GM18870 (cell line): ENCODE measurements at regions not wholly inside any gene's neighbourhood (a gene's known extent, or its start where the extent isn't known, plus 50 kb on each side); places are given as distances from the start of the nearest gene placed in this dataset.

Experiments used
- ATAC-seq: cut with Tn5 transposase; IDR thresholded peaks from one replicate; pipeline ENCODE4 v1.9.1; 2021; ENCODE audit warnings: moderate library complexity; ENCODE audit not compliant: unreplicated experiment

- ATAC-seq = no peak
Measured at GRCh38 chrX:20884565-20884964, 489.7 kb upstream of the CNKSR2 start.

- ATAC-seq = no peak
Measured at GRCh38 chrX:20863649-20864048, 510.6 kb upstream of the CNKSR2 start.

- ATAC-seq = no peak
Measured at GRCh38 chrX:20861113-20861512, 513.1 kb upstream of the CNKSR2 start.

GRCh38 chrX:20857746-20858145, 516.5 kb upstream of the CNKSR2 start:
- ATAC-seq = no peak

- ATAC-seq = no peak
Measured at GRCh38 chrX:20838477-20838876, 535.7 kb upstream of the CNKSR2 start.

- no peak for ATAC-seq
Measured at GRCh38 chrX:20829665-20830491, 544.3 kb upstream of the CNKSR2 start.

- ATAC-seq = no peak
Measured at GRCh38 chrX:20825984-20826383, 548.2 kb upstream of the CNKSR2 start.

- ATAC-seq = no peak
Measured at GRCh38 chrX:20803971-20804370, 537.3 kb upstream of the RPS6KA3 start.

GRCh38 chrX:20802036-20802435, 535.3 kb upstream of the RPS6KA3 start:
- ATAC-seq = no peak

GRCh38 chrX:20796450-20796849, 529.7 kb upstream of the RPS6KA3 start:
- no peak for ATAC-seq

GRCh38 chrX:20789103-20789502, 522.4 kb upstream of the RPS6KA3 start:
- no peak for ATAC-seq

- ATAC-seq = no peak
Measured at GRCh38 chrX:20767346-20767745, 500.6 kb upstream of the RPS6KA3 start.

- no peak for ATAC-seq
Measured at GRCh38 chrX:20756585-20756984, 489.9 kb upstream of the RPS6KA3 start.

GRCh38 chrX:20753076-20753475, 486.4 kb upstream of the RPS6KA3 start:
- ATAC-seq = no peak

GRCh38 chrX:20746690-20747089, 480.0 kb upstream of the RPS6KA3 start:
- ATAC-seq = no peak

GRCh38 chrX:20743046-20743445, 476.3 kb upstream of the RPS6KA3 start:
- no peak for ATAC-seq

- ATAC-seq = no peak
Measured at GRCh38 chrX:20742106-20742505, 475.4 kb upstream of the RPS6KA3 start.

GRCh38 chrX:20740443-20740842, 473.7 kb upstream of the RPS6KA3 start:
- no peak for ATAC-seq

GRCh38 chrX:20739038-20739745, 472.5 kb upstream of the RPS6KA3 start:
- no peak for ATAC-seq

GRCh38 chrX:20729416-20729815, 462.7 kb upstream of the RPS6KA3 start:
- no peak for ATAC-seq

GRCh38 chrX:20727447-20727846, 460.7 kb upstream of the RPS6KA3 start:
- ATAC-seq = no peak

GRCh38 chrX:20720954-20721626, 454.4 kb upstream of the RPS6KA3 start:
- ATAC-seq = no peak
